NCI-H345 treated with DMSO at 0.1 percent for 48 hours (cell line): ENCODE measurements at regions not wholly inside any gene's neighbourhood (a gene's known extent, or its start where the extent isn't known, plus 50 kb on each side); places are given as distances from the start of the nearest gene placed in this dataset.

Experiments
- DNase-seq: peaks from one replicate; lab custom pipeline; 2025; ENCODE audit not compliant: unreplicated experiment; lab: John Stamatoyannopoulos, UW

- no peak for DNase-seq
Observed at GRCh38 chr6:91442342-91442741, 855.5 kb upstream of the MAP3K7 start.

DNA sequence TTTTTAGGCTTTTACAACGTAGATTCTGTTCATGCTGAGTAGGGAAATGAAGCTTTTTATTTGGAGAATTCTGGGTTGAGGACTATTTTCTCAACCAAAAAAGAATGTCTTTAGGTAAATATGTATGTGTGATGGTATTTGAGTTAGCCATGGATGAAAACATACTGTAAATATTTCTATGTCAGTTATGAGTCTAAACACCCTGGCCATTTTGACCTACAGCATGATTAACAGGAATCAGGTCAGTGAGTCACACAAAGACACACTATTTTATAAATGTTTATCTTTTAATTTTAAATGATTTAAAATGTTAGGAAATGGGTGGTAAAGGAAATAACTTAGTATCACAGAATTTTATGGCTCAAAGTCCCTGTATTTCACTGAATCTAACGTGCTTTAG is 851.7 kb upstream of the MAP3K7 start:
- no peak for DNase-seq

DNA sequence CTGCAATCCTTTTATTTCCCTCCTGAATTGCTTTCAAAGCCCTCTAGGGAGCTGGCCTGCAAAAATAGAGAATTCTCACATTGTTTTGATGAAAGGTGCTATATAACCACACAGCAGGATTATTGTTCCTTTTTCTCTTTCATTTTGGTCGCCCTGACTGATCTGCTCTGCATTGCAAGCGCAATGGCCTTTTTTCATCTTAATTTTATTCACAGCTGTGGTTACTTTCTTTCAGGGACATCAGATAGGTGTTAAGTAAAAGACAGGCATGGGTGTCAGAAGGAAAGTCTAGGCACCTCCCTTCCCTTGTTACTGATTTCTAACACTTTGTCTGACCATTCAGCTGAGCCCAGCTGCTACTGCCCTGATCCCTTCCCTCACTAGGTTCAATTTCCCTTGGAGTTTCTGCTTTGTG is 850.5 kb upstream of the MAP3K7 start:
- no peak for DNase-seq

DNA sequence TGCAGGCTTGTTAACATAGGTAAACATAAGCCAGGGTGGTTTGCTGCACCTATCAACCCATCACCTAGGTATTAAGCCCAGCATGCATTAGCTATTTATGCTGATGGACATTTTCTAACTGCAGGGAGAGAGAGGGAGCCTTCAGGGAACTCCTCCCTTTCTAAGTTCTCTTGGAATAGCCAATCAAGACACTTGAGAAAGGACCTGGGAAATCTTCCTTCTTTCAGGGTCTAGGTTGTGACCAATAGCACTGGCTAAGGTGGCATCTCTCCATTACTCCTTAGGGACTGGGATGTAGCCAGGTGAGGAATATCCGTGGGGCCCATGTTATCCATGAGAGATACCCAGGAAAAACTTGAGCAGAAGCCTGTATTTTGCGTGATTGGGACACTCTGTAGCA is 849.6 kb upstream of the MAP3K7 start:
- DNase-seq, result no peak

GRCh38 chr6:91435630-91436029 is 848.8 kb upstream of the MAP3K7 start:
- no peak for DNase-seq

- DNase-seq, result no peak
Observed at GRCh38 chr6:91434576-91434975, 847.7 kb upstream of the MAP3K7 start.

GRCh38 chr6:91433660-91434534 is 847.0 kb upstream of the MAP3K7 start:
- DNase-seq, result no peak

DNA sequence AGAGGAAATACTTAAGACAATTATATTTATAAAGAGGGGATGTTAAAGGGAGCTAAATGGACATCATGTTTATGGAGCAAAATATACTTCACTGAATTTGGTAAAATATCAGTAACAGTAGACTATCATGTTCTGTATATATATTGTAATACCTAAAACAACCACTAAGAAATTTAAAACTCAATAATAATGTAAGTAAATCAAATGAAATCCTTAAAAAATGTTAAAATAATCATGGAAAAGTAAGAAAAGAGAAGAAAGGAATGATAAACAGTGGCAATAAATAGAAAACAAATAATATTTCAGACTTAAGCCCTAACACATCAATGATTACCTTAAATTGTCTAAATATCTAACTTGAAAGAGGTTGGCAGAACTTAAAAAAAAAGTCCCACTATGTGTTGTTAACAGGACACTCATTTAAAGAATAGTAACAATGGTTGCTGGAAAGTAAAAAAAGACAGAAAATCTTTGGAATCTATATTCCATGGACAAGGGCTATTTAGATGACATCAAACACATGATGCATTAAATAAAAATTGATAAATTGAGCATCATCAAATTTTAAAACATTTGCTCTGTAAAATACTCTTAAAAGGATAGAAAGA is 842.2 kb upstream of the MAP3K7 start:
- no peak for DNase-seq

DNA sequence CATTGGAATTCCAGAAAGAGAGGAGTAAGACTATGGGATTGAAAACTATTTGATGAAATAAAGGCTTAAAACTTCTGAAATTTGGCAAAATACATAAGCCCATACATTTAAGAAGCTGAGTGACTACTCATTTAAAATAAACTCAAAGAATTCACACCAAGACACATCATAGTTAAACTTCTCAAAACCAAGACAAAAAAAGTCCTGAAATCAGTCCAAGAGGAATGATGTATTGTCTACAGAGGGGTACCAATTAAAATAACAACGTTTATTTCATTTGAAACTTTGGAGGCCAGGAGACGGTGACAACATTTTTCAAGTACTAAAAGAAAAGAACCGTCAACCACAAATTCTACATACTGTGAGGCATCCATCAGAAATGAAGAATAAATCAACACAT is 841.4 kb upstream of the MAP3K7 start:
- DNase-seq, result no peak

DNA sequence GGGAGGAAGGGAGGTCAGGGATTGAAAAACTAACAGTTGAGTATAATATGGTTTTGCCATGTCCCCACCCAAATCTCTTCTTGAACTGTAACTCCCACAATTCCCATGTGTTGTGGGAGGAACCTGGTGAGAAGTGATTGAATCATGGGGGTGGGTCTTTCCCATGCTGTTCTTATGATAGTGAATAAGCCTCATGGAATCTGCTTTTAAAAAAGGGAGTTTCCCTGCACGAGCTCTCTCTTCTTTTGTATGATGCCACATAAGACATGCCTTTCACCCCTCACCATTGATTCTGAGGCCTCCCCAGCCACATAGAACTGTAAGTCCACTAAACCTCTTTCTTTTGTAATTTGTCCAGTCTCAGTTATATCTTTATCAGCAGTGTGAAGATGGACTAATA is 833.4 kb upstream of the MAP3K7 start:
- no peak for DNase-seq

DNA sequence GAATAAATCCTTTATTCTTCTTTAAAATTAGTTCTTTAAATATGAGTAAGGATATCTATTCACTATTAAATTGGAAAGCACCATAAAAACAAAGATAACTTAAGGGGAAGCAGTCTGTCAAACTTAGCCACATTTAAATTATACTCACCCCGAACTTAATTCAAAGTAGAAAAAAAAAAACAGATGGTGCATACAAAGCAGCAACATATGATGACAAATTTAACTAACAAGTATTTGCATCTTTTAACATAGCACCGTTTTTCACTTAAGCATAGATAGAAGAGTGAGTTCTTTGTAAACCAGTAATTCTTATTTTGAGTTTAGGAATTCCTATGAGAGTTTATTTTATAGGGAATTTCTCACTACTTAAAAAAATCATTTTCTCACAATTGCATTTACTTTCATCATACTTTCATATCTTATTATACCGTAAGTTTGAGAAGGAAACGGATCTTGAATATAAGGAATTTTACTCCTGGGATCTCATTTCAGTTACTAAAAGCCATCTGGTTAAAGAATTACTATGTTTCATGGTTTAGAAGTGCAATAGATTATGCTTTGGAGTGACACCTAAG is 828.2 kb upstream of the MAP3K7 start:
- DNase-seq, result no peak

DNA sequence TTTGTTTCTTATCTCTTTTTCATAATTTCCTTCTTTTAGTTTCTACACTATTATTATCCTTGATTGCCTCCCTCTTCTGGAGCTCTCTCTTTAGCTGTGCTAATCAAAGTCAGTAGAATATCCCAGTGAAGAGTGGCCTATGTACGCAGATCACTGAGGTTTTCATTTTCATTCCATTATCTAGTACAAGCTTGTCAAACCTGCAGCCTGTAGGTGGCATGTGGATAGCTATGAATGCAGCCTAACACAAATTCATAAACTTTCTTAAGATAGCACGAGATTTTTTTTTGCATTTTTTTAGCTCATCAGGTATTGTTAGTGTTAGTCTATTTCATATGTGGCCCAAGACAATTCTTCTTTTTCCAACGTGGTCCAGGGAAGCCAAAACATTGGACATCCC is 825.7 kb upstream of the MAP3K7 start:
- DNase-seq, result no peak

DNA sequence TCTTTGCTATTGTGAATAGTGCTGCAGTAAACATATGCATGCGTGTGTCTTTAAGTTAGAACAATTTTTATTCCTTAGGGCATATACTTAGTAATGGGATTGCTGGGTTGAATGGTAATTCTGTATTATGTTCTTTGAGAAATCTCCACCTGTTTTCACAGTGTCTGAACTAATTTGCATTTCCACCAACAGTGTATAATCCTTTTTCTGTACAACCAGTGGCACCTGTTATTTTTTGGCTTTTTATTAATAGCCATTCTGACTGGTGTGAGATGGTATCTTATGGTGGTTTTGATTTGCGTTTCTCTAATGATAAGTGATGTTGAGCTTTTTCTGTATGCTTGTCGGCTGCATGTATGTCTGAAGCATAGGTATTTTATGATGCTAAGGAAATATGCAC is 820.8 kb upstream of the MAP3K7 start:
- DNase-seq, result no peak

GRCh38 chr6:91392951-91393350 is 806.1 kb upstream of the MAP3K7 start:
- DNase-seq, result no peak

DNA sequence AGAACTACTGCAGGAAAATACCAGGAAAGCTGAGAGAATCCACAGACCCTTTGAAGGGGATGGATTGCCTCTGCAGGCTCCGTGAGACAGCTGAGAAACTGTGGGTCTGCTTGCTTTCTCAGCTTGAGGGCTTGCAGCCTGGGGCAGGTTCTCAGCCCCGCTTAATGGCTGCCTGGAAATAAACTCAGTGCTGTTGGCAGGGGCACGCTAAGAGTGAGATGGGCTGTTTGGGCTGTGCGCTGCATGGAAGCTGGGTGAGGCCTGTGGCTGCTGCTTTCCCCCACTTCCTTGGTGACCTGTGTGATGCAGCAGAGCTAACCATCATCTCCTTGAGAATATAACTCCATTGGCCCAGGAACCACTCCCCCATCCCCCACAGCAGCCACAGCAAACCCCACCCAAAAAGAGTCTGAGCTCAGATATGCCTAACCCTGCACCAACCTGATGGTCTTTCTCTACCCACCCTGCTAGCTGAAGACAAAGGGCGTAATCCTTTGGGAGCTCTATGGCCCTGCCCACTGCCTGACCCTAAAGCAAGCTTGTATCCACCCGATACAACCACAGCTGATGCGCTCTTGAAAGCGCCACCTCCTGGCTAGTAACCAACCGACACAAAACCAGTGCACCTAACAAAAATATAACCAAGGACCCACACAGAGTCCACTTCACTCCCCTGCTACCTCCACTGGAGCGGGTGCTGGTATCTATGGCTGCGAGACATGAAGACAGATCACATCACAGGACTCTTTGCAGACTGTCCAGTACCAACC is 800.6 kb upstream of the MAP3K7 start:
- no peak for DNase-seq

GRCh38 chr6:91386204-91386603 is 799.3 kb upstream of the MAP3K7 start:
- DNase-seq, result no peak

GRCh38 chr6:91383207-91383606 is 796.3 kb upstream of the MAP3K7 start:
- DNase-seq, result no peak

- peak; percentile 85 for DNase-seq
Observed at GRCh38 chr6:91376686-91377085, 789.8 kb upstream of the MAP3K7 start.

- no peak for DNase-seq
Observed at GRCh38 chr6:91366781-91367180, 779.9 kb upstream of the MAP3K7 start.

- no peak for DNase-seq
Observed at GRCh38 chr6:91358986-91359385, 772.1 kb upstream of the MAP3K7 start.

DNA sequence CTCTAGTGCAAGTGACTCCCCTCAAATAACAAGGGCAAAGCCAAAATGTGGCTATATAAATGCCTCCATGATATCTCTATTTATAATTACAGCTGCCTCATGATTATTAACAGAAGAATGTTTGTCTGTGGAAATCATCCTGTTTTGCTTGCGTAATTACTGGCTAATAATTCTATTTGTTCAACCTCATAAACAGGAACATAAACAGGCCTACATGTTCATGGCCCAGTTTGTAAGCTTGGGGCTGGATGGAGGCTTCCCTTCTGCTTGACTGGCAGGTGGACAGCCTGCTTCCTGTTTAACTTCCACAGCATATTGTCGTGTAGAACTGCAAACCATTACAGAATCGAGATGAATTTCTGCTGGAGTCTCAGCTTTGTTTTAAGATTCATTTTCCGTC is 766.0 kb upstream of the MAP3K7 start:
- no peak for DNase-seq

DNA sequence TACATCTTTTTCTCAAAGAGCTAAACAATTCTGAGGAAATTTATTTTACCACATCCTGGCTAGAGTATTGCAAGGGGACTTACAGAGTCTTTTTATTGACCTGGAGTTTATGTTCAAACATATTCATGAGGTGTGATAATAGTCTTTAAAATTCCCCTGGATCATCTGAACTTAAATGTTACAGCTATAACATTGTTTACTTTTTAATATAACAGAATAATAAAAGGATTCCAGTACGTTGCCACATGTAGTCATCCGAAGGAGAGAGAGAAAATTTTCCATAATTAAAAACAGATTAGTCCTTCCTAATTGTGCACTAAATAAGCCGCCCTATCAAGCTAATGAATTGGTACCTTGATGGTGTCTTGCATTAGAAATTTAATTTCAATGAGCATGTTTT is 765.4 kb upstream of the MAP3K7 start:
- DNase-seq, result no peak
